H1 (cell line): ENCODE measurements at regions not wholly inside any gene's neighbourhood (a gene's known extent, or its start where the extent isn't known, plus 50 kb on each side); places are given as distances from the start of the nearest gene placed in this dataset.

ENCODE experiments used
- CTCF ChIA-PET: fragments of 300-600 bp; sonication (Branson Sonifier 250); formaldehyde crosslinking; loops from one replicate; lab custom pipeline; 2021; ENCODE audit not compliant: partially characterized antibody; lab: Charles Lee
- POLR2A ChIA-PET: fragments of 300-600 bp; sonication (Branson Sonifier 250); formaldehyde crosslinking; loops from one replicate; lab custom pipeline; 2021; ENCODE audit warnings: inconsistent platforms; ENCODE audit not compliant: partially characterized antibody; lab: Charles Lee
- DNase-seq, 2 experiments: peaks; one replicate each; pipeline versions ENCODE4 v3.0.0 to v3.0.0-alpha.2; 2010 to 2022; ENCODE audit warnings: low spot score in 2 of 2, low read depth in 1 of 2, mixed read lengths in 1 of 2
- FAIRE-seq: peaks from 2 replicates; lab custom pipeline; 2011; peaks lifted over from hg19 to GRCh38; lab: Jason Lieb, UNC
- H2AFZ ChIP-seq: 2 replicates; pipeline ENCODE4 v1.8.1; 2012; ENCODE audit warnings: low read length, inconsistent platforms
- H2AK5ac ChIP-seq: 2 replicates; pipeline ENCODE4 v1.6.1; 2013; ENCODE audit warnings: low read depth, low read length
- H2BK120ac ChIP-seq: replicated peaks from 2 replicates; pipeline ENCODE3; 2013; ENCODE audit warnings: low read depth, low read length, inconsistent platforms
- H2BK12ac ChIP-seq: 2 replicates; pipeline ENCODE4 v1.6.1; 2013; ENCODE audit warnings: low read depth, low read length
- H2BK15ac ChIP-seq: 2 replicates; pipeline ENCODE4 v1.6.1; 2013; ENCODE audit warnings: low read length
- H2BK20ac ChIP-seq: 2 replicates; pipeline ENCODE4 v1.6.1; 2013; ENCODE audit warnings: low read length
- H2BK5ac ChIP-seq: 2 replicates; pipeline ENCODE4 v1.6.1; 2013; ENCODE audit warnings: low read depth, low read length
- H3K14ac ChIP-seq: 2 replicates; pipeline ENCODE4 v1.6.1; 2013; ENCODE audit warnings: inconsistent platforms; ENCODE audit not compliant: insufficient read length
- H3K18ac ChIP-seq: 2 replicates; pipeline ENCODE4 v1.6.1; 2013; ENCODE audit warnings: low read length; ENCODE audit errors: extremely low read depth
- H3K23ac ChIP-seq: 2 replicates; pipeline ENCODE4 v1.6.1; 2013; ENCODE audit warnings: inconsistent platforms; ENCODE audit not compliant: insufficient read length
- H3K23me2 ChIP-seq: 2 replicates; pipeline ENCODE4 v1.6.1; 2013; ENCODE audit warnings: low read depth, low read length
- H3K27ac ChIP-seq: 2 replicates; pipeline ENCODE4 v1.6.1; 2011; ENCODE audit warnings: low read depth, low read length, inconsistent platforms
- H3K27me3 ChIP-seq, 4 experiments: replicated peaks in 1 of 4; 1 replicate in 1 of 4; 2 replicates in 3 of 4; pipeline versions ENCODE4 v1.6.1 to v1.8.1; 2011 to 2013; ENCODE audit warnings: low read length in 3 of 4, mild to moderate bottlenecking in 3 of 4, inconsistent platforms in 2 of 4, mixed read lengths in 2 of 4, moderate library complexity in 1 of 4; ENCODE audit not compliant: control insufficient read depth in 3 of 4, insufficient read depth in 3 of 4; ENCODE audit errors: extremely low read depth in 1 of 4
- H3K36me3 ChIP-seq, 4 experiments: 2 replicates each; pipeline versions ENCODE4 v1.6.1 to v1.8.1; 2011 to 2013; ENCODE audit warnings: mild to moderate bottlenecking in 4 of 4, low read length in 3 of 4, moderate library complexity in 2 of 4, control low read depth in 1 of 4, inconsistent platforms in 1 of 4; ENCODE audit not compliant: insufficient read depth in 4 of 4, control insufficient read depth in 2 of 4
- H3K4ac ChIP-seq: replicated peaks from 2 replicates; pipeline ENCODE3; 2013; ENCODE audit warnings: low read length, low read depth, mixed read lengths, inconsistent platforms; ENCODE audit not compliant: insufficient read length
- H3K4me1 ChIP-seq, 4 experiments: replicated peaks in 1 of 4; 1 replicate in 1 of 4; 2 replicates in 3 of 4; pipeline versions ENCODE4 v1.6.1 to v1.8.1; 2011 to 2013; ENCODE audit warnings: low read length in 3 of 4, inconsistent platforms in 2 of 4, mixed read lengths in 1 of 4; ENCODE audit not compliant: insufficient read depth in 4 of 4, control insufficient read depth in 3 of 4
- H3K4me2 ChIP-seq, 2 experiments: 2 replicates each; pipeline versions ENCODE4 v1.6.1 to v1.8.1; 2011 to 2013; ENCODE audit warnings: low read depth in 2 of 2, low read length in 2 of 2, control low read depth in 1 of 2, inconsistent platforms in 1 of 2, mild to moderate bottlenecking in 1 of 2; ENCODE audit not compliant: insufficient read depth in 1 of 2
- H3K4me3 ChIP-seq, 4 experiments: fragments of 200-600, 300-600 bp in 1 of 4; sonication (generic), shearing (Covaris generic), sonication (Bioruptor Twin) in 1 of 4; 2 replicates each; pipeline versions ENCODE4 v1.5.1 to v1.8.1; 2011 to 2016; ENCODE audit warnings: low read length in 4 of 4, low read depth in 3 of 4, control low read depth in 2 of 4, inconsistent platforms in 2 of 4, mild to moderate bottlenecking in 2 of 4, mixed read lengths in 1 of 4, moderate library complexity in 1 of 4; ENCODE audit not compliant: insufficient read depth in 2 of 4; ENCODE audit errors: extremely low read depth in 1 of 4
- H3K56ac ChIP-seq: replicated peaks from 2 replicates; pipeline ENCODE3; 2013; ENCODE audit warnings: low read depth, mild to moderate bottlenecking, mixed read lengths, low read length, inconsistent platforms; ENCODE audit not compliant: insufficient read length
- H3K79me1 ChIP-seq: 2 replicates; pipeline ENCODE4 v1.6.1; 2013; ENCODE audit warnings: low read depth, low read length, control low read depth
- H3K79me2 ChIP-seq, 2 experiments: 2 replicates each; pipeline versions ENCODE4 v1.6.1 to v1.8.1; 2012 to 2013; ENCODE audit warnings: low read length in 2 of 2, mild to moderate bottlenecking in 2 of 2, inconsistent platforms in 1 of 2; ENCODE audit not compliant: insufficient read depth in 2 of 2, control insufficient read depth in 1 of 2
- H3K9ac ChIP-seq, 4 experiments: replicated peaks in 1 of 4; 1 replicate in 1 of 4; 2 replicates in 3 of 4; pipeline versions ENCODE4 v1.6.1 to v1.8.1; 2011 to 2013; ENCODE audit warnings: low read depth in 3 of 4, low read length in 3 of 4, control low read depth in 2 of 4, mild to moderate bottlenecking in 2 of 4, moderate library complexity in 2 of 4, inconsistent platforms in 1 of 4; ENCODE audit errors: extremely low read depth in 1 of 4
- H3K9me3 ChIP-seq, 2 experiments: 2 replicates each; pipeline versions ENCODE4 v1.6.1 to v1.8.1; 2012 to 2013; ENCODE audit warnings: mild to moderate bottlenecking in 2 of 2, moderate library complexity in 2 of 2, control low read depth in 1 of 2, inconsistent platforms in 1 of 2, low read depth in 1 of 2, low read length in 1 of 2, mixed read lengths in 1 of 2; ENCODE audit not compliant: insufficient read depth in 2 of 2
- H4K20me1 ChIP-seq, 2 experiments: replicated peaks in 1 of 2; 2 replicates each; pipeline versions ENCODE3 to v1.8.1; 2011 to 2013; ENCODE audit warnings: inconsistent platforms in 2 of 2, low read length in 2 of 2, mild to moderate bottlenecking in 1 of 2; ENCODE audit not compliant: insufficient read depth in 2 of 2, control insufficient read depth in 1 of 2
- H4K5ac ChIP-seq: 2 replicates; pipeline ENCODE4 v1.6.1; 2013; ENCODE audit warnings: low read length, low read depth, mixed read lengths, inconsistent platforms; ENCODE audit not compliant: insufficient read length
- H4K8ac ChIP-seq: 2 replicates; pipeline ENCODE4 v1.8.0; 2013; ENCODE audit warnings: mild to moderate bottlenecking, moderate library complexity, low read length, inconsistent platforms; ENCODE audit not compliant: insufficient read depth; ENCODE audit errors: extremely low read depth
- H4K91ac ChIP-seq: replicated peaks from 2 replicates; pipeline ENCODE3; 2013; ENCODE audit warnings: low read length, mixed read lengths, inconsistent platforms; ENCODE audit not compliant: insufficient read length
- EP300 ChIP-seq, 2 experiments: IDR thresholded peaks; 1 replicate in 1 of 2; 2 replicates in 1 of 2; pipeline ENCODE4 v1.6.1; 2011 to 2012; ENCODE audit warnings: low read depth in 2 of 2, low read length in 2 of 2, mild to moderate bottlenecking in 2 of 2, borderline replicate concordance in 1 of 2, inconsistent platforms in 1 of 2, moderate library complexity in 1 of 2
- HDAC2 ChIP-seq, 2 experiments: fragments of 300-600 bp in 1 of 2; sonication (generic) in 1 of 2; IDR thresholded peaks; 2 replicates each; pipeline ENCODE4 v1.6.1; 2011 to 2012; ENCODE audit warnings: low read depth in 2 of 2, low read length in 2 of 2, mild to moderate bottlenecking in 2 of 2, moderate library complexity in 2 of 2, borderline replicate concordance in 1 of 2, inconsistent platforms in 1 of 2
- JUN ChIP-seq: IDR thresholded peaks from 2 replicates; pipeline ENCODE4 v1.6.1; 2011; ENCODE audit warnings: low read depth, mild to moderate bottlenecking, improper control_type of control experiment, low read length
- KDM4A ChIP-seq: IDR thresholded peaks from one replicate; pipeline ENCODE4 v1.7.1; 2012; ENCODE audit warnings: low read depth, mild to moderate bottlenecking, moderate library complexity, low read length, inconsistent platforms; ENCODE audit not compliant: severe bottlenecking
- NANOG ChIP-seq: IDR thresholded peaks from 2 replicates; pipeline ENCODE4 v1.6.1; 2011; ENCODE audit warnings: low read length, low read depth, mild to moderate bottlenecking, inconsistent platforms; ENCODE audit not compliant: insufficient read depth, poor library complexity, severe bottlenecking
- SIX5 ChIP-seq: IDR thresholded peaks from 2 replicates; pipeline ENCODE4 v1.6.1; 2011; ENCODE audit warnings: mild to moderate bottlenecking, low read depth, low read length
- SP4 ChIP-seq: IDR thresholded peaks from 2 replicates; pipeline ENCODE4 v1.6.1; 2012; ENCODE audit warnings: low read length, inconsistent platforms
- SRF ChIP-seq: IDR thresholded peaks from 2 replicates; pipeline ENCODE4 v1.6.1; 2011; ENCODE audit warnings: mild to moderate bottlenecking, low read depth, low read length, moderate library complexity
- WGBS, 2 experiments: shearing (Covaris generic) in 1 of 2; methylation state at CpG; one replicate each; pipeline versions ENCODE4 v1.1.6 to v1.1.7; 2013 to 2015; ENCODE audit warnings: low lambda C conversion rate in 2 of 2, mixed read lengths in 2 of 2, inconsistent platforms in 1 of 2, low coverage in 1 of 2, missing lambda C conversion rate in 1 of 2; ENCODE audit not compliant: insufficient replicate concordance in 2 of 2, insufficient coverage in 1 of 2, insufficient read length in 1 of 2; ENCODE audit errors: extremely low coverage in 1 of 2, missing lambda C conversion rate in 1 of 2; 5-methylcytosine and 5-hydroxymethylcytosine counted together
- TF ChIP-seq, protein P1 (sequence below), 3 experiments: IDR thresholded peaks; 1 replicate in 2 of 3; 2 replicates in 1 of 3; pipeline versions ENCODE4 v1.5.1 to v1.6.1; 2011; ENCODE audit warnings: low read length in 3 of 3, mild to moderate bottlenecking in 3 of 3, inconsistent platforms in 2 of 3, low read depth in 1 of 3, moderate library complexity in 1 of 3; ENCODE audit not compliant: insufficient read depth in 1 of 3; ENCODE audit errors: control extremely low read depth in 1 of 3

DNA sequence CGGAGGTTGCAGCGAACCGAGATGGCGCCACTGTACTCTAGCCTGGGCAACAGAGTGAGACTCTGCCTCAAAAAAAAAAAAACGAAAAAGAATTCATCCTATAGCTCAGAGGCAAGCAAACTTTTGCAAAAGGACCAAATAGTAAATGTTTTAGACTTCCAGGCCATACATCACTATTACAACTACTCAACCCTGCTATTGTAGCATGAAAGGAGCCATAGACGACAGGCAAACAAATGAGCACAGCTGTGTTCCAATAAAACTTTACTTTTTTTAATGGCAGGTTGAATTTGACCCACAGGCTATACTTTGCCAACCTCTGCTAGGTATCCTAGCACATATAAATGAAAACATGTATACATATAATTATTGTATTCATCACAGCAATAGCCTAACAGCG lies 58.9 kb upstream of the SLC30A5 start:
- Histone ChIP-seq H3K56ac (no peak overlapping the region), H3K9ac (no peak overlapping the region), H2BK120ac (no peak overlapping the region), H2BK12ac (no peak overlapping the region), H3K18ac (no peak overlapping the region), H3K9me3 (no peaks in the 10 kb centered on the region), H4K8ac (no peak overlapping the region), H4K5ac (no peak overlapping the region), H2AFZ (no peak overlapping the region)
- POLR2A ChIA-PET, result no interaction called here
- no peak for FAIRE-seq
- TF ChIP-seq SP4 (no peak), JUN (no peak), NANOG (no peak), SRF (no peak), HDAC2 (IDR thresholded peaks at IDR 0.05; ENCODE audit: borderline replicate concordance in 1 of 2, low read depth in 2 of 2, low read length in 2 of 2) (no peak), SIX5 (no peak), KDM4A (no peak), EP300 (IDR thresholded peaks at IDR 0.05; ENCODE audit: borderline replicate concordance in 1 of 2, low read depth in 2 of 2, low read length in 2 of 2) (no peak)
- TF ChIP-seq, protein P1, sequence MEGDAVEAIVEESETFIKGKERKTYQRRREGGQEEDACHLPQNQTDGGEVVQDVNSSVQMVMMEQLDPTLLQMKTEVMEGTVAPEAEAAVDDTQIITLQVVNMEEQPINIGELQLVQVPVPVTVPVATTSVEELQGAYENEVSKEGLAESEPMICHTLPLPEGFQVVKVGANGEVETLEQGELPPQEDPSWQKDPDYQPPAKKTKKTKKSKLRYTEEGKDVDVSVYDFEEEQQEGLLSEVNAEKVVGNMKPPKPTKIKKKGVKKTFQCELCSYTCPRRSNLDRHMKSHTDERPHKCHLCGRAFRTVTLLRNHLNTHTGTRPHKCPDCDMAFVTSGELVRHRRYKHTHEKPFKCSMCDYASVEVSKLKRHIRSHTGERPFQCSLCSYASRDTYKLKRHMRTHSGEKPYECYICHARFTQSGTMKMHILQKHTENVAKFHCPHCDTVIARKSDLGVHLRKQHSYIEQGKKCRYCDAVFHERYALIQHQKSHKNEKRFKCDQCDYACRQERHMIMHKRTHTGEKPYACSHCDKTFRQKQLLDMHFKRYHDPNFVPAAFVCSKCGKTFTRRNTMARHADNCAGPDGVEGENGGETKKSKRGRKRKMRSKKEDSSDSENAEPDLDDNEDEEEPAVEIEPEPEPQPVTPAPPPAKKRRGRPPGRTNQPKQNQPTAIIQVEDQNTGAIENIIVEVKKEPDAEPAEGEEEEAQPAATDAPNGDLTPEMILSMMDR (IDR thresholded peaks at IDR 0.05; ENCODE audit: control extremely low read depth in 1 of 3, insufficient read depth in 1 of 3, low read depth in 1 of 3, low read length in 3 of 3), result no peak
- TF ChIP-seq, all 59 proteins: peak for 0
- CTCF ChIA-PET, result interaction anchor here (0.7 to 2.1 kb wide), 5 partner anchors 8 to 26 kb away, joined by 3 to 11 read pairs (median 4); no protein-coding TSS in a partner anchor
- H3K4ac ChIP-seq, result no peak overlapping the region
- no peak overlapping the region for H2BK15ac ChIP-seq
- no peak overlapping the region for H2AK5ac ChIP-seq
- H3K79me2 ChIP-seq, result no peaks in the 10 kb centered on the region
- DNase-seq, result no peak
- no peak overlapping the region for H4K91ac ChIP-seq
- no peak overlapping the region for H3K14ac ChIP-seq
- no peak overlapping the region for H2BK20ac ChIP-seq
- no peaks in the 10 kb centered on the region for H3K23me2 ChIP-seq
- no peak overlapping the region for H3K4me3 ChIP-seq
- no peaks in the 10 kb centered on the region for H3K27me3 ChIP-seq
- no peak overlapping the region for H2BK5ac ChIP-seq
- H3K36me3 ChIP-seq, result no peaks in the 10 kb centered on the region
- no peaks in the 10 kb centered on the region for H4K20me1 ChIP-seq
- no peak overlapping the region for H3K23ac ChIP-seq
- no peaks in the 10 kb centered on the region for H3K79me1 ChIP-seq
- no peak overlapping the region for H3K27ac ChIP-seq
- no peak overlapping the region for H3K4me2 ChIP-seq
- WGBS, 2 experiments, result 88% methylated on average over 7 of the region's 7 CpGs; no CpG with 5 or more reads in 1 of the 2 experiments
- H3K4me1 ChIP-seq, result no peaks in the 10 kb centered on the region
